SHP77 treated with DMSO at 0.1 percent for 48 hours (cell line): ENCODE measurements at regions not wholly inside any gene's neighbourhood (a gene's known extent, or its start where the extent isn't known, plus 50 kb on each side); places are given as distances from the start of the nearest gene placed in this dataset.

Experiments
- DNase-seq: peaks from one replicate; lab custom pipeline; 2025; lab: John Stamatoyannopoulos, UW

DNA sequence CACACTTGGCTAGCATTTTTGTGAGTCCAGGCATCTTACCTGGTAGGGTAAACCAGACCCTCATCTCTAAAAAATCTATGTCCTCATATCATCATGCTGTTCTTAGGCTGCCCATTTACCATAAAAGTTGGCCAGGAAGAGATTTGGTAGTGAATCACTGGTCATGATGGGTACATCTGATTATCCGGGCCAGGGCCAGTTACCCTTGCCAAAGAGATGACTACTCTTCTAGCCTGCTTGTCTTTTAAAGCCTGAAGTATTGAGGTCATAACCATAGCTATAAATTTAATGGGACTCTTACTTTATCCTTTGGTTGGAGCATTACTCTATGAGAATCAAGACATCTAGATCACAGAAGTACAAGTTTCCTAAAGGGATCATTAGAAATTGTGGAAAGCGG, 276.8 kb downstream of the TENT5A start:
- no peak for DNase-seq

DNA sequence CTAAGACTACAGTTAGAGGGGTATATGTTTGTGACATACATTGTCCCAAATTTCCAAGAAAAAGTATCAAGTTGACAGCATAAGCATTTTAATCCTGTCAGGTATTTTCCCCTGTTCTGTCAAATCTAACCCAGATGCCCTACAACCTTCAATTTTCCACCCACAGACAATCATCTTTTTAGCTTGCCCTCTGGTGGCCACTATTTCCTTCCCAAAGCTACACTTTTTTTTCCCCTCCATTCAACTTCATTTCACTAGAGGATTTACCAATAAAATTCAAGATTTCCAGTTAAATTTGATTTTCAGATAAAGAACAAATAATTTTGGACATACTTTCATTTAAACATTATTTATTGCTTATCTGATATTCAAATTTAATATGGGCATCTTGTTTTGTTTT, 286.6 kb downstream of the TENT5A start:
- DNase-seq = no peak

DNA sequence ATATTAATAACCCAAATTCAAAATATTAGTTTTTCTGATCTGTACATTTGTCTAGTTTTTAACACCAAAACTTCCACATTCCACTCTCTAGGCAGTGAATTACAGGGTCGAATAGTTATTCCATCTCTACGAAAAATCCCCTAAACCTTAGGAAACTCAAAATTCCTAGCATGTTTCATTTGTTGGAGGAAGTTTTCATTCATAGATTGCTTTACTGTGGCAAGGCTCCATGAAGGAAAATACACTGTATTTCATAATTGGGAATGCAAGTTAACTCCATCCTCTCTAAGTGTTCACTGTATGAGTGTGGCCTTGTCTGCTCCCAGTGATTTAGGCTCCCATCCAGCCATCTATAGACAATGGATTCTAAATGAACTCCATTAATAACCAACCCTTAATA, 296.1 kb downstream of the TENT5A start:
- DNase-seq = no peak

DNA sequence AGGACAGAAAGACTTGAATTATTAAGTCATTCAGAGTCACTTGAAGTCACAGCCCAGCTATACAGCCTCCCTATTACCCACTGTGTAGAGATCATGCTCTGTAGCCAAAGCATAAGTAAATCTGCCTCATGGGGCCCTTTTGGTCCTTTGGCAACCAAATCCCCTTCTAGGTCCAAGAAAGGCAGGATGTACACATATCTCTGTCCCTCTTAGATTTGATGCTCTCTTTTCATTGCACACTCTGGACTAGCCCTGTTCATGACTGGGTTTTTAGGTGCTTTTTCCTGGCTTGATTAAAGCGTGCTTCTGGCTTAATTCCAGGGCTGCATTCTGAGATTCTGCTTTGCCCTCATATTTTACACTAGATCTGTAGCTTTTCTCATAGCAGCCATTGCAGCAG, 296.8 kb downstream of the TENT5A start:
- DNase-seq = no peak

DNA sequence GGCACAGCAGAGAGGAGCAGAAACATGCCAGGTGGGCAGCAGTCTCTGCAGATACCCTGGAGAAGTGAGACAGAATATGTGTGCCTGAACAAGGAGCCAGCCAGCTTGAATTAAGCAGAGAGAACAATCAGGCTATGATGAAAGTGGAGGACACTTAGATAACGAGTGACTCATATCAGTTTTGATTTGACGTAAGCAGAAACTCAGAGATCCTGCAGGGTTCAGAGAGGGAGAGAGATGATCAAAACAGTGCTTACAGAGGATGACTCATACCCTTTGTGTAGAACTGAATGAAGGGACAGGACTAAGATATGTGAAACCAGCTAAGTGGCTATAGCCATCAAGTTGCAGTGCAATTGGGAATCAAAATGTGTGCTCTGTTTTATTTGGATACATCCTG, 300.7 kb downstream of the TENT5A start:
- peak; percentile 94 for DNase-seq

DNA sequence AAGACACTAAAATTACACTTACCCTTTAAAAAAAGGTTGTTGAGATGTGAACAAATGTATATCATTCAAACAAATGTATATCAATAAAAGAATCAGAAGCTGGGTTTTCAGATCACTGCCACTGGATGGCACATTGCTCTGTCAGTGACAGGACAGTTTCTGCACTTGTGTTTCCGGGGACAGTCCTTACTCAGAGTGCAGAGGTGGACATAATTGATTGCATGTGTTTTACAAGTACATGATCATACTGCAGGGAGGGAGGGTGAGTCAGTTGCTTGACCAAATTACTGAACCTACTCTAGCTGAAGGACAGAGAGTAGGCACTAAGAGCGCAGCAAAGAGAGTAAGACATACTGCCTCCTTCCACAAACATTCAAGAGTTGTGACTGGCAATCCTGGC, 302.3 kb downstream of the TENT5A start:
- DNase-seq = peak; percentile 38

DNA sequence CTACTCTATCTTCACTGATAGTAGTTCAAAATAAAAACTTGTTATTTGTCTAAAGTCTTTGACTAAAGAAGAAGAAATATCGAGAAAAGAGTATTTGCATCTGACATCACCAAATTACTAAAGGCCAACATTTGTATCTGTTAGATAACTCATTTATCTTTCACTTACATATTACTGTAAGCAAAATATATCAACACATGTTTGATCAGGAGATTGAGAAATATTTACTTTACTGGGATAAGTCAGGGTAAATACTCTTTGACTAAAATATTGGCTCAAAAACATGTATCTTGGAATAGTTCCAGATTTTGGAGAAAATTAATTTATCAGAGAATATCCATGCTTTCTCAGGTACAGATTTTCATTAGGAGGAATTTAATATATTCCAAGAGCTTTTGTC, 306.0 kb downstream of the TENT5A start:
- no peak for DNase-seq

DNA sequence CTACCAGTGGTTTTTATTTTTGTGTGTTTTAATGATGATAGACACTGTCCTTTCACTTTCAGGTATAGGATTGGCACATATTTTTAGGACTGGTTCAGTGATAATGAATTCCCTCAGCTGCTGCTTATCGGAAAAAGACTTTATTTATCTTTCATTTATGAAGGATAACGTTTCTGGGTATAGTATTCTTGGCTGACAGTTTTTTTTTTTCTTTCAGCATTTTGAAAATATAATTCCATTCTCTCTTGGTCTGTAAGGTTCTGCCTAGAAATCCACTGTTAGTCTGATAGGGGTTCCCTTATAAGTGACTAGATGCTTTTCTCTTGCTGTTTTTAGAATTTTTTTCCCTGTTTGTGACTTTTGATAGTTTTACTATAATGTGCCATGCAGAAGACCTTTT, 313.1 kb downstream of the TENT5A start:
- DNase-seq = no peak

DNA sequence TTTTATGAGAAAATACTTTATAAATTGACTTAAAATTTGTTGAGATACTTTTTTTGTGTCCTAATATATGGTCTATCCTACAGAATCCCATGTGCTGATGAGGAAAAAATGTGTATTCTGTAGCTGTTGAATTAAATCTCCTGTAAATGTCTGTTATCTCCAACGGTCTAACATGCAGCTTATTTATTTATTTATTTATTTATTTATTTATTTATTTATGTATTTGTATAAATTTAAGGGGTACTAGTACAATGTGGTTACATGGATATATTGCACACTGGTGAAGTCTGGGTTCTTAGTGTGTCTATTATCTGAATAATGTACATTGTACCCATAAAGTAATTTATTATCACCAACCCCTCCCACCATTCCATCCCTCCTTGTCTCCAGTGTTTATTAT, 315.5 kb downstream of the TENT5A start:
- no peak for DNase-seq

DNA sequence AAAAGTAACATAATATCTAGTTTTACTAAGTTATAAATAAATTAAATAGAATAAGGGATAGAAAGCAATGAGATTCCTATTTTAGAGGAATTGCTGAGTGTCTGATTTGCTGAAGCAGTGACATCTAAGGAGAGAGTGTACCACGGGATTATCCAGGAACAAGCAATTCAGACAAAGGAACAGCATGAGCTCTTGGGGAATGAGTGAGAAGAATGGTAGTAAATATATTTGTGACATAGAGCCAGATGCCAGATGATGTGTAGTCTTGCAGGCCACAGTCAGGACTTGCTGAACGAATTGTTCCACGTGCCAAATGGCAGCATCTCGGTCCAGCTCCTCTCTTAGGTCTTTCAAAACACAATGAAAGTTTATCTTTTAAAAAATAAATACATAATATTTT, 339.2 kb downstream of the TENT5A start:
- no peak for DNase-seq

DNA sequence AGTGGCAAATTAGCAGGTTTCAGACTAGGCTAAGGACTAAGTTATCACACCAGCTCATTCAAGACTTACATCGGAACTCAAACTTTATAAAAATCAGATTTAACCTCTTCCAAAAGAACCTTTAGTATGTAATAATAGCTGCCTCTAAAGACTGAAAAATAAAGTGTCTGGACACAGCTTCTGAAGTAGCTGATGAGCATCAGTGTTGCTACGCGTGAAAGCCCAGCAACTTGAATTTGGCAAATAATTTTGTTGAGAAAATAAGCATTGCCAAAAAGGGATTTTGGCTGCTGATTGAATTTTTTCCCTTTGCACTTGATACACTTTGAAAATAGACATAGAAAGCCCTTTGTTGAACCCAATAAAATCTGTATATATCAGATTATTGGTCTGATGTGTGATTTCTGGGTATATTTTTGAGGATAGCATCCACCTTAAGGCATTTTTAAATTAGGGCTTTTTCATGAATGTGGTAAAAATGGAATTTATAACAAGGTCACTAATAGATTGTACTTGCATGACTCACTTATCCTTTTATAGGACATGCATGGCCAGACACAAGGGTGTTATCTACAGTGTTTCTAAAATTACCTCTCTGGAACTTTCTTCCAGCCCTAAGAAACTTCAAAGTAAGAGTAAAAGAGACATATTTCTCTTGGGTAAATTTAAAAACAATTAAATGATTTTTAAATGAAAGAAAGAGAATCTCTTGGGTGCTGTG, 350.4 kb downstream of the TENT5A start:
- DNase-seq = no peak

DNA sequence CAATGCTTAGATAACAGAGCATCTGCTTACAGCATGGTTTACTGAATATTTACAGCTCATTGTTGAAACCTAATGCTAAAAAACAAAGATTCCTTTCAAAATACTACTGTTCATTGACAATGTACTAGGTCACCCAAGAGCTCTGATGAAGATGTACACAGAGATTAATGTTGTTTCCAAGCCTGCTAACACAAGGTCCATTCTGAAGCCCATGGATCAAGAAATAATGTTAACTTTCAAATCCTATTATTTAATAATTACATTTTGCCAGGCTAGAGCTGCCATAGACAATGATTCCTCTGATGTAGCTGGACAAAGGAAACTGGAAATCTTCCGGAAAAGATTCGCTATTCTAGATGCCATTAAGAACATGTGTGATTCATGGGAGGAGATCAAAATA, 355.6 kb downstream of the TENT5A start:
- no peak for DNase-seq

DNA sequence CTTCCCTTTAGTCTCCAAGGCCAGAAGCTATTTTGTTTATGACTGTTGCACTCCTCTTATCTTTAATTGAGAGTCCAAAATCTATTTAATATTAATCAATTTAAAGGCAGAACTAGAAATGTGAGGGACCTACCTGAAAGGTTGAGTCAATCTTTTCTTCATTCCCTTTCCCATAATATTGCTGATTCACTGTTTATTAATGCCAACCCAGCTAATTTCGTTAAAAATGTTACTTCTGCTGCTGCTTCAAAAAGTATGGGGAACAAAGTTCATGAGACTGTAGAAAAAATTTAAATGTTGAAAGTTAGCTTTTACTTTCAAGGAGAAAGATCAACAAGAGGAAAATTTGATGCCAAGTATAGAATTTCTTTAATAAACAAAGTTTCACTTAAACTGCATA, 365.3 kb downstream of the TENT5A start:
- no peak for DNase-seq

DNA sequence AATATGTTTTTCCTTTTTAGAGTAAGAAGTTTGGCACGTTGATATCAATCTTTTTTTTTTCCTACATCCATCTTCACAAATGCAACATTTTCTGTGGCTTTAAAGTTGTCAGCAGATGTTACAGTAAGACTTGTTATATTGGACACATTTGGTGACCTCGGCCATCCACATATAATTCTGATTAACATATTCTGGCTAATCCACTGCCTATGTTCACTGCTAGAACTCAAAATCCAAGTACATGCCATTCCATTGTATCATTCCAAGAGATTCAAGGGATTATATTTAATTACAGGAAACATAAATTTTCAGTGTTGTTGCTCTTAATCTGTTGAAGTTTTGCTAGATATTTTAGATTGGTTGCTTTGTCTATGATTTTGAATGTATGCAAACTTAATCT, 367.6 kb downstream of the TENT5A start:
- DNase-seq = no peak

DNA sequence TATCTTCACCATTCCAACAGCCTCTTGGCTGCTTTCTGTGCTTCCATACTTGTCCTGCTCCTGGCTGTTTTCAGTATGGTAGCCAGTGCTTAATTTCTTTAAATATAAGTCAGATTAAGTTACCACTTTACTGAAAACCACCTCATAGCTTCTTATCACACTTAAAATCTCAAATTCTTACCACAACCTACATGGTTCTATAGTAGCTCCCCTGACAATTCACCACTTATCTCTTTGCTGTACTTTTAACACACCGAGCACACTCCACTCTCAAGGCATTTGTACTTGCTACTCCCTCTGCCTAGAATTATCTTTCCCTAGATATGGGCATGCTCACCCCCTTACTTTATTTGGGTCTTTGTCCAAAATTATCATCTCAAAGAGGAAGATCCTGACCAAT, 369.0 kb downstream of the TENT5A start:
- DNase-seq = no peak

DNA sequence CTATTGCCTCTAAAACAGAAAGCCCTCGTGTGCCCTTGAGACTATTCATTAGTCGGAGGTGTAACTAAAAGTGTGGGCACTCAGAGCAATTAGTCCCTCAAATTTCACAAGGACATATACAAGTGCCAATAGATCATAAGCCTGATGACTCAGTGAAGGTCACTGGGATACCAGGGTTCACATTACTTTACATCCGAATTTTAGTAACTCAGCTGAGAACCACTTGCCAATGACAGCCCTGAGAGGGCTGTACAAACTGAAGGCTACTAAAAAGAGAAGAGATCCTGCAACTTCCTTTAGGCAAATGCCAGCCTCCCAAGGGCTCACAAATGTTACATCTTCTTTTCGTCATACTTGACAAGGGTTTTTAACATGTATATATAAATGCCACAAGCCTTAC, 369.6 kb downstream of the TENT5A start:
- DNase-seq = no peak

DNA sequence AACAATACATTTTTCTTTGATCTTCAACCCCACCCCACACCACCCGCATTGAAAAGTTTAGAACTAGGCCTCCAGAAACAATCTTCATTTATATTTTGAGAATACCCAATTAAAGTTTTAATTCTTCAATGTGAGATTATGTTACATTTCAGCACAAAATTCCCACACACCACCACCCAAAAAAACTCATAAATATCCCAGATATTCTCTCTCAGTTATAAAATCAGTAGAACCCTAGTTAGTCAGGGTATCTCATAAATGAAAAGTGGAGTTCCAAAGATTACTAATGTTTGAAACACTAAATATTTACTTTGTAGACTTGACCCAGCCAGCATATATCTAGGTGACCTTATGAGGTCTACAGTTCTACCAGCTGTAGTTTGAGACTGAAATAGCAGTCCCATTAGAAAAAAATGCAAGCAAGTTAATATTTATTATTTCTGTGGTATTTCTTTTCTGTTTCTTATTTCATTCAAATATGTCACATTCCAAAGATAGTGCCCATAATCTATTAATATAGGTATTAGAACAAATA, 371.0 kb downstream of the TENT5A start:
- no peak for DNase-seq

DNA sequence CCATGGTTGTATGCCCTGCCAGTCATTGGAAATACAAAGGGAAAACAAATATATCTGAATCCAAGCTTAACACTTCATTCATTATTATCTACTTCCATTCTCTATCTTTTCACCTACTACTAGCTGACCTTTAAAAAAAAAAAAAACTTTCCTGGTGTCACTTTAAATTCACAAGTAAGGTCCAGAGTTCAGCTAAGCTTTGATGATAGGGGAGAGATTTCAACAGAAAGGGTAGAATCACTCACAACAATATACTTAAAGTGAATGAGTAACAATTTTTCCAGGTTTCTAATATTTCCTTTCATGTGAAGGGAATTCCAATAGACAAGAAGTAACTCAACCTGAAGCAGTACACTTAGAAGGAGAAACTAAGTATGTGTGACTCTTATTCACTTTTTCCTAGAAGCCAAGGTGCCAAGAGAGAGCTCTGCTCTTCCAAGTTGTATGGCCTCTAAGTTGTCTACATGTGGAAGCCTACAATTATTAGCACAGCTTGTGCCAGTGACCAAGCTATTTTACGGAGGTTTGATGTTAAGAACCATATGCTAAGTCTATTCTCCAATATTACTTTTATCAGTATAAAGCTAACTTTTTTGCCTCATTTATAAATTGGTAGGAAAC, 371.7 kb downstream of the TENT5A start:
- no peak for DNase-seq

DNA sequence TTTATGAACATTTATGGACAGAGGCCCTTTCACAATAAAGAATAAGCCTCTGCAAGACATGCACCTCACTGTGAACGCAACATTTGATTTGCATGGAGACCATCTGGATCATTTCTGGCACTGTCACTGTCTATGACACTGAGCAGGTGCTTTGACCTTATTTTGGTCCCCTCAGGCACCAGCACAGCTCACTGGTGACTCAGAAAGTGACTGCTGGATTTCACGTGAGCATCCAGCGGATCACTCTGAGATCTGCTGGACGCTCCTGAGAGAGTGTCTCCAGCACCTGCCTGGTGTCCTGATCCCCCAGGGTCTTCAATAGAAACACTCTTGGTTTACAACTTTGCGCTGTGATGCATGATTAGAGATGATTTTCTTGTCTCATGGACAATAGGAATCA, 375.7 kb downstream of the TENT5A start:
- DNase-seq = peak; percentile 6

DNA sequence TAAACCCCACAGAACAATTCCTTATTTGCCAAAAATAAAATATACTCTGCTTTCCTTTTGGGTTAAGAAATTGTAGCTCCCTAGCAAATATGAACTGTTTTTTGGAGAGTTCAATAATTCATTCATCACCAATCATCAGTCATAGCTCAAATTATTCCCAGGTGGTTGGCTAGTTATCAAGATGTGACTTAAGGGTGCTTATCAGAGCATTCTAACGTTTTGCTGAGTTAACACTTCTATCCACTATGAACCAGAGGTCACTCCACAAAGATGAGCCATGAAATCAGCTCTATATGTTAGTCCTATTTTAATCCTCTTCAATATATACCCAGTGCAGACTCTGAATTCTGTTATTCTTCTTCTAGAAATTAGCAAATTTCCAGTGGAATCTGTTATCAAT, 379.1 kb downstream of the TENT5A start:
- DNase-seq = no peak

DNA sequence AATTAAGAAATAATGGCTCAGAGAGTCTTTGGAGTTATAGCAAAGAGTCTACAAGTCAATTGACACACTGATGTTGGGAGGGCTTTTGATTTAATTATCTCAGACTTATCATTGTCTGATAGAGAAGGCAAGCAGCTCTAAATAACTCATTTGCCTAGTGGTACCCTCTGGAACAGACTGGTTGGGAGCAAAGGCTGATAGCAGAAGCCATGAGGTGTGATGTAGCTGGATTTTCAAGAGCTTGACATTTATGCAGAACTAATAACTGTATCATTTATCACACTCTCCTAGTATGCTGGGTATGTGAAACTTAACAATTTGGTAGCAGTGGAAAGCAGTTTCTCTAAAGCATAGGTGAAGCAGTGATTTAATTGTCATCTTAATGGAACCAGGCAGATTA, 380.6 kb downstream of the TENT5A start:
- no peak for DNase-seq

DNA sequence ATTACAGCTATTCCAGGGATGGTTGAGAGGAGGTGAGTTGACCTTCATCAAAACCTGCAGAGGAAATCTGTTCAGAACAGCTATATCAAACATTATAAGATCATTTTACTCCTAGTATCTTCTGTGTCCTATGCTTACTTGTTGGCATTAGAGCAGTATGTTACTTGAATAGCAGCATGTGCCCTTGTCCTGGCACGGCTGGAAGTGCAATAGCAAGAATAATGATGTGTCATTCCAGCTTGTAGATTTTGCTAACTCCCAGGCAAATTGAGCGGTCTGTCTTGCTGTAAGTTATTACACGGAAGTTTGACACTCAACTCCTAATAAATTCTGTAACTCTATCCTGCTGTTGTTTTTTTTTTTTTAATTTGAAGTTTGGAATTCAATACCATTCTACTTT, 385.5 kb downstream of the TENT5A start:
- no peak for DNase-seq

DNA sequence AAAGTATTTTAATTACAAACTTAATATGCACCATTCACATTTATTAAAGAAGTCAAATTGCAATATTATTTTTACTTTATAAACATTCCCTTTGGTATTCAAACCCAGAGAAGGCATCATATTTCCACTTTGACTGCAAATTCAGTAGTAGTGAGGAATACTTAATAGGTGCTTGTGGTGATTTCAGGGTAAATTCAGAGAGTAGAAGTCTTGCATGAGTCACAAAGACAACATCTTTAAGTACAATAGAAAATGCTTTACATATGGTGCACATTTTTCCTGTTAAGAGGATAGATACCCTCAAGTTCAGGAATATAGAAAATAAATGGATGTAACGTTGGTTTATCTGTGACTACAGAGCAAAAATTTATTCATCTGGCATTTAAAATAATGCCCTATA, 390.2 kb downstream of the TENT5A start:
- DNase-seq = no peak

DNA sequence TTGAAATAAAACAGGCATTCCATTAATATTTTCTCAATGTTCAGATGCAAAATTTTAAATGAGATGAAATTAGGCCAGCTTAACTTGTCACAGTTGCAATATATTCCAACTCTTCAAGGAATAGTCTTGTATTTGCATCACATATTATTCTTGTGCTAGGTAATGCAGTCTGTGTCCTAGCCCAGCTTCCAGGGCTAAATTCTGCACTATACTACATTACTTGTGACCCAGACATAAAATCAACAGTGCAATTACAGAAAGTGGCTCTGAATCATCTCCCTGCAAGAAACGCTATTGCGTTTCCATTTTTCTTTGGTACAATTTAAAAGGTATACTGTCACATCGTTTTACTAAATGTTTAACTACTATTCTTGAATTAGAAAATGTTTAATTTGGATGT, 399.2 kb downstream of the TENT5A start:
- DNase-seq = no peak
